Skeletal muscle tissue (tissue), 3 donors: ENCODE measurements at regions not wholly inside any gene's neighbourhood (a gene's known extent, or its start where the extent isn't known, plus 50 kb on each side); places are given as distances from the start of the nearest gene placed in this dataset.

Source experiments
- H3K27ac ChIP-seq: one replicate; pipeline ENCODE4 v1.7.0; 2013; ENCODE audit warnings: mild to moderate bottlenecking, low read depth, low read length, inconsistent platforms
- H3K27me3 ChIP-seq, 3 donors: one replicate each; pipeline ENCODE4 v1.7.0; 2013; ENCODE audit warnings: low read length in 3 of 3; ENCODE audit not compliant: control insufficient read depth in 3 of 3, insufficient read depth in 3 of 3
- H3K36me3 ChIP-seq, 3 donors: one replicate each; pipeline ENCODE4 v1.7.0; 2013; ENCODE audit warnings: low read length in 3 of 3; ENCODE audit not compliant: control insufficient read depth in 3 of 3, insufficient read depth in 3 of 3
- H3K4me1 ChIP-seq, 3 donors: one replicate each; pipeline ENCODE4 v1.7.0; 2013; ENCODE audit warnings: low read length in 3 of 3, mild to moderate bottlenecking in 3 of 3; ENCODE audit not compliant: control insufficient read depth in 3 of 3, insufficient read depth in 3 of 3
- H3K4me3 ChIP-seq, 3 donors: one replicate each; pipeline ENCODE4 v1.7.0; 2013; ENCODE audit warnings: low read length in 3 of 3
- H3K9ac ChIP-seq, 3 donors: one replicate each; pipeline ENCODE4 v1.7.0; 2013; ENCODE audit warnings: low read length in 3 of 3, mild to moderate bottlenecking in 3 of 3, moderate library complexity in 2 of 3, low read depth in 1 of 3
- H3K9me3 ChIP-seq, 3 donors: one replicate each; pipeline ENCODE4 v1.7.0; 2013; ENCODE audit warnings: low read length in 3 of 3; ENCODE audit not compliant: control insufficient read depth in 3 of 3
- donor health status: Osteomylitis.

DNA sequence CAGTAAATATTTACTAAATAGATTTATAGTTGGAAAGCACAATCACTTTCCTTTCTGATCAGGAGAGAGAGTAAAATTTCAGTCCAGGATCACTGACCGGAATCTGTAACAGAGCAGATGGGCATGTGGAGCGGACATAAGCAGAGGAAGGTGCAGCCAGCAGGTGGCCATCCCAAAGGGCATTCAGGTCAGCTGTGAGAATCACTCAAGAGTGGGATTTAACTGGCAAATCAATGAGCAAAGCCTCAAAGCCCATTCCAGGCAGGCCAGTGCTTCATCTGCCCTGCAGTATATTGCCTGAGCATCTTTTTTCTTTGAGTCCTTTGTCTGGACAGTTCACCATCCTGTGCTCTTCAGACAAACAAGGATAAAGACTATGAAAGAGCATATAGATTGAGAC lies 166.4 kb upstream of the SLC14A2 start:
- H3K4me3 ChIP-seq: no peak overlapping the region
- H3K9me3 ChIP-seq: no peaks in the 10 kb centered on the region
- peak overlapping the region; percentile 73 for H3K27ac ChIP-seq
- H3K9ac ChIP-seq: no peak overlapping the region
- no peaks in the 10 kb centered on the region for H3K27me3 ChIP-seq
- no peaks in the 10 kb centered on the region for H3K36me3 ChIP-seq
- H3K4me1 ChIP-seq: peaks cover 14 to 18% (median 16%) of the 10 kb centered on the region in 3 donors

DNA sequence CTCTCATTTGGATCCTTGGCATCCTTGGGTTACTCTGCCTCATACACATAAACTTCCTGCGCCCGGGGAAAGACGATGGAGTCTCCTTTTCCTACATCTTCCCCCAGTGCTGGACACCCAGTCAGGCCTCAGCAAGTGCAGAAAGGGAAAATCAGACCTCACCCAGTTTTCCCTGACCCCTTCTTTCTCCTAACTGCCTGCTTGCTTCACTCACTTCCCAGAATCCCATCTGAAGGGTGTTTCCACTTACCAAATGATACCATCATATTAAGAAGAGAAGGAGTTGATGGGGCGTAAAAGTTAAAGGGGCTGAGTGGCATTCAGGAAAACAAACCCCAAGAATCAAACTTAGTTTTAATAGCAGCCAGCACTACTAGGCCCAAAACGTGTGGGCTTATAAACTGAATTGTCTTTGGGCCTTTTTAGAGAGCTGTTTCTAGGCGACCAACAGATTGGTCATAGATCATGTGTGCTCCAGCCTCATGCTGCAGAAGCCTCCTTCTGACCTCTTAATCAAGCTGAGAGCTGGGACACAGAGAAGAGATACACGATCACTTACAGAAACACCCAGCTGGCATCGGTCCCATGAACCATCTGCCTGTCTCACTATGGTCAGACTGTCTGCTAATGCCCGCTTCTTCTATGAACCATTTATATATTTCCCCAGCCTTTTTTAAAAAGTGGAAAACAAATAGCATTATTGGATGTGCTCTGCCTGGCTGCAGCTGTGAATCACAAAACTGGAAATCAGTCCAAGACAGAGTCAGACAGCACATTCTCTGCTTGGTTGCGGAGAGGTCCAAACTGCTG lies 165.7 kb upstream of the SLC14A2 start:
- H3K27me3 ChIP-seq: no peaks in the 10 kb centered on the region
- H3K9ac ChIP-seq: peak overlapping the region in 2 of 3 donors; percentile 34 to 54

GRCh38 chr18:45456090-45457021 lies 158.9 kb upstream of the SLC14A2 start:
- H3K9ac ChIP-seq: no peak overlapping the region
- peaks cover 0 to 4% (median 3%) of the 10 kb centered on the region in 3 donors for H3K4me1 ChIP-seq
- H3K27ac ChIP-seq: no peak overlapping the region
- no peaks in the 10 kb centered on the region for H3K27me3 ChIP-seq
- no peaks in the 10 kb centered on the region for H3K9me3 ChIP-seq
- no peak overlapping the region for H3K4me3 ChIP-seq
- no peaks in the 10 kb centered on the region for H3K36me3 ChIP-seq

More for the DNA sequence above, 165.7 kb upstream of the SLC14A2 start:
- Histone ChIP-seq H3K27ac (peak overlapping the region; percentile 73), H3K4me3 (no peak overlapping the region), H3K9me3 (no peaks in the 10 kb centered on the region), H3K36me3 (no peaks in the 10 kb centered on the region), H3K4me1 (peaks cover 14 to 18% (median 16%) of the 10 kb centered on the region in 3 donors)

DNA sequence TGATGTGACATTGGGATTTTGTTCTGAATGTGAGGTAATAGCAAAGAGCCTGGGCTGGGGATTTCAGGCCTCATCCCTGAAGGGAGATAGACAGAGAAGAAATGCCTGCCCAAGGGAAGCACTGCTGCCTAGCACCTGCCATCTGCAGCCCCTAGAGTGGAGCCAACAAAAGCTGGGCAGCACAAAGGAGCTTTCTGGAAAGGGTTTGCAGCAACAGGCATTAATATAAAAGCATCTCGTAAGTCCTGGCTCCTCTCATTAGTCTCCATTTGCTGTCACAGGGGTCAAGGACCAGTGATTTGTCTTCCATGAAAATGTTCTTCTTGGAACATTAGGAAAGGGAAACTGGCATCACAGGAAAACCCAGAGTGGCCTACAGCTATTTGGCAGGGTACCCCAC lies 157.2 kb upstream of the SLC14A2 start:
- H3K4me3 ChIP-seq: no peak overlapping the region
- no peaks in the 10 kb centered on the region for H3K27me3 ChIP-seq
- no peaks in the 10 kb centered on the region for H3K9me3 ChIP-seq
- H3K9ac ChIP-seq: no peak overlapping the region
- no peaks in the 10 kb centered on the region for H3K36me3 ChIP-seq
- H3K4me1 ChIP-seq: peaks cover 0 to 4% (median 3%) of the 10 kb centered on the region in 3 donors
- no peak overlapping the region for H3K27ac ChIP-seq

DNA sequence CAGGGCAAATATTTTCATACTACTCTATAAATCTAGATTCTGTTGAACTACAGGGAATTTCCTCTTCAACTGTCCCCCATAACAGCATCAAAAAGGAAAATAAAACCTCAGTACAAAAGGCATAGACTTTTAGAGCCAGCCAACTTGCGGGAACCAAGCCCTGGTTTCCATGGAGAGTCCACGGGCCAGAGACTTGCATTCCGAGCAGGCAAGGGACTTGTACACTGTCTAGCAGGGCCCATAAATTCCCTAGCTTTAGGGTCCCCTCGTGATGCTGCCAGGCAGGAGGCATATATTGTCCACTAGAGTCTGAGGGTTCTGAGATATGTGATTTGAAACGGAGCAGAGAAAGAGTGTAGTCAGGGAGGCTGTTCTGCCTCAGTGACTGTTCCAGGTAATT lies 153.1 kb upstream of the SLC14A2 start:
- H3K36me3 ChIP-seq: no peaks in the 10 kb centered on the region
- no peak overlapping the region for H3K4me3 ChIP-seq
- H3K4me1 ChIP-seq: no peaks in the 10 kb centered on the region
- no peaks in the 10 kb centered on the region for H3K27me3 ChIP-seq
- no peaks in the 10 kb centered on the region for H3K9me3 ChIP-seq
- H3K27ac ChIP-seq: no peak overlapping the region
- H3K9ac ChIP-seq: no peak overlapping the region

GRCh38 chr18:45463451-45463850 lies 151.8 kb upstream of the SLC14A2 start:
- no peak overlapping the region for H3K4me3 ChIP-seq
- no peak overlapping the region for H3K27ac ChIP-seq
- no peaks in the 10 kb centered on the region for H3K9me3 ChIP-seq
- no peaks in the 10 kb centered on the region for H3K36me3 ChIP-seq
- no peaks in the 10 kb centered on the region for H3K27me3 ChIP-seq
- H3K4me1 ChIP-seq: peaks cover 0 to 4% (median 0%) of the 10 kb centered on the region in 3 donors
- no peak overlapping the region for H3K9ac ChIP-seq

GRCh38 chr18:45464619-45465018 lies 150.7 kb upstream of the SLC14A2 start:
- peaks cover 0 to 4% (median 0%) of the 10 kb centered on the region in 3 donors for H3K4me1 ChIP-seq
- H3K4me3 ChIP-seq: no peak overlapping the region
- H3K36me3 ChIP-seq: no peaks in the 10 kb centered on the region
- no peak overlapping the region for H3K27ac ChIP-seq
- no peak overlapping the region for H3K9ac ChIP-seq
- no peaks in the 10 kb centered on the region for H3K9me3 ChIP-seq
- H3K27me3 ChIP-seq: no peaks in the 10 kb centered on the region

- H3K4me1 ChIP-seq: peaks cover 0 to 4% (median 0%) of the 10 kb centered on the region in 3 donors
- H3K27ac ChIP-seq: no peak overlapping the region
- no peak overlapping the region for H3K4me3 ChIP-seq
- H3K9me3 ChIP-seq: no peaks in the 10 kb centered on the region
- H3K27me3 ChIP-seq: no peaks in the 10 kb centered on the region
- no peak overlapping the region for H3K9ac ChIP-seq
- H3K36me3 ChIP-seq: no peaks in the 10 kb centered on the region
Observed at GRCh38 chr18:45467293-45467692, 148.0 kb upstream of the SLC14A2 start.

- Histone ChIP-seq H3K4me3 (no peak overlapping the region), H3K4me1 (peaks cover 0 to 4% (median 0%) of the 10 kb centered on the region in 3 donors), H3K9ac (no peak overlapping the region), H3K9me3 (no peaks in the 10 kb centered on the region), H3K27ac (no peak overlapping the region), H3K36me3 (no peaks in the 10 kb centered on the region), H3K27me3 (no peaks in the 10 kb centered on the region)
Observed at GRCh38 chr18:45467945-45468344, 147.3 kb upstream of the SLC14A2 start.

GRCh38 chr18:45478889-45479288 lies 136.4 kb upstream of the SLC14A2 start:
- no peaks in the 10 kb centered on the region for H3K4me1 ChIP-seq
- H3K9me3 ChIP-seq: no peaks in the 10 kb centered on the region
- H3K4me3 ChIP-seq: no peak overlapping the region
- no peak overlapping the region for H3K9ac ChIP-seq
- H3K36me3 ChIP-seq: no peaks in the 10 kb centered on the region
- no peak overlapping the region for H3K27ac ChIP-seq
- H3K27me3 ChIP-seq: no peaks in the 10 kb centered on the region
